Osteoblast (primary cell): ENCODE measurements at regions not wholly inside any gene's neighbourhood (a gene's known extent, or its start where the extent isn't known, plus 50 kb on each side); places are given as distances from the start of the nearest gene placed in this dataset.

Experiments used
- DNase-seq: peaks from one replicate; pipeline ENCODE4 v3.0.0; 2011; ENCODE audit warnings: low spot score, mixed read lengths; ENCODE audit not compliant: insufficient read length; ENCODE audit errors: missing footprints
- H2AFZ ChIP-seq: 2 replicates; pipeline ENCODE4 v1.6.0; 2011; ENCODE audit warnings: mild to moderate bottlenecking, low read length
- H3K27ac ChIP-seq: 2 replicates; pipeline ENCODE4 v1.5.1; 2011; ENCODE audit warnings: mild to moderate bottlenecking, low read depth, low read length, moderate library complexity
- H3K27me3 ChIP-seq: 2 replicates; pipeline ENCODE4 v1.6.0; 2012; ENCODE audit warnings: mild to moderate bottlenecking, control low read depth, inconsistent platforms, low read length, moderate library complexity; ENCODE audit not compliant: insufficient read depth
- H3K36me3 ChIP-seq: 2 replicates; pipeline ENCODE4 v1.5.1; 2011; ENCODE audit warnings: mild to moderate bottlenecking, low read length, control low read depth, moderate library complexity; ENCODE audit not compliant: insufficient read depth
- H3K4me1 ChIP-seq: 2 replicates; pipeline ENCODE4 v1.5.1; 2011; ENCODE audit warnings: mild to moderate bottlenecking, low read length, control low read depth, moderate library complexity; ENCODE audit not compliant: insufficient read depth
- H3K4me2 ChIP-seq: 2 replicates; pipeline ENCODE4 v1.6.0; 2011; ENCODE audit warnings: mild to moderate bottlenecking, low read length; ENCODE audit not compliant: insufficient read depth
- H3K4me3 ChIP-seq: fragments of 200-600 bp; sonication (generic); 3 replicates; pipeline ENCODE4 v1.5.1; 2012; ENCODE audit warnings: mild to moderate bottlenecking, low read length, inconsistent platforms; ENCODE audit not compliant: insufficient read depth
- H3K79me2 ChIP-seq: 2 replicates; pipeline ENCODE4 v1.6.0; 2012; ENCODE audit warnings: mild to moderate bottlenecking, low read length, control low read depth, inconsistent platforms; ENCODE audit not compliant: insufficient read depth
- H3K9me3 ChIP-seq: 2 replicates; pipeline ENCODE4 v1.5.1; 2011; ENCODE audit warnings: low read depth, low read length, control low read depth
- H4K20me1 ChIP-seq: 2 replicates; pipeline ENCODE4 v1.6.0; 2012; ENCODE audit warnings: mild to moderate bottlenecking, low read length, control low read depth; ENCODE audit not compliant: insufficient read depth
- CTCF ChIP-seq: IDR thresholded peaks from 2 replicates; pipeline ENCODE4 v1.5.1; 2011; ENCODE audit warnings: mild to moderate bottlenecking, low read depth, low read length, moderate library complexity; ENCODE audit errors: extremely low read depth

GRCh38 chr6:3623451-3624249 is 127.9 kb downstream of the PXDC1 start:
- peak; percentile 72 for DNase-seq
- Histone ChIP-seq H3K4me1 (no peaks in the 10 kb centered on the region), H3K36me3 (no peaks in the 10 kb centered on the region), H3K4me2 (peak overlapping the region; percentile 64), H3K79me2 (no peaks in the 10 kb centered on the region), H2AFZ (peak overlapping the region; percentile 53), H3K9me3 (no peaks in the 10 kb centered on the region), H4K20me1 (no peaks in the 10 kb centered on the region), H3K27me3 (peaks cover 21% of the 10 kb centered on the region), H3K4me3 (peak overlapping the region; percentile 45), H3K27ac (no peak overlapping the region)
- no peak for TF ChIP-seq CTCF

GRCh38 chr6:3621411-3621810 is 130.1 kb downstream of the PXDC1 start:
- Histone ChIP-seq H3K27ac (no peak overlapping the region), H3K4me2 (no peak overlapping the region), H3K27me3 (peaks cover 8% of the 10 kb centered on the region), H3K4me1 (no peaks in the 10 kb centered on the region), H3K4me3 (no peak overlapping the region), H4K20me1 (no peaks in the 10 kb centered on the region), H3K9me3 (no peaks in the 10 kb centered on the region), H2AFZ (no peak overlapping the region), H3K79me2 (no peaks in the 10 kb centered on the region), H3K36me3 (no peaks in the 10 kb centered on the region)
- no peak for TF ChIP-seq CTCF
- no peak for DNase-seq

GRCh38 chr6:3620937-3621336 is 130.6 kb downstream of the PXDC1 start:
- no peak for TF ChIP-seq CTCF
- Histone ChIP-seq H3K79me2 (no peaks in the 10 kb centered on the region), H3K4me2 (no peak overlapping the region), H3K27ac (no peak overlapping the region), H3K9me3 (no peaks in the 10 kb centered on the region), H3K27me3 (peaks cover 8% of the 10 kb centered on the region), H3K4me3 (no peak overlapping the region), H3K4me1 (no peaks in the 10 kb centered on the region), H2AFZ (no peak overlapping the region), H4K20me1 (no peaks in the 10 kb centered on the region), H3K36me3 (no peaks in the 10 kb centered on the region)
- no peak for DNase-seq

GRCh38 chr6:3620389-3620788 is 131.1 kb downstream of the PXDC1 start:
- H3K36me3 ChIP-seq = no peaks in the 10 kb centered on the region
- H3K4me2 ChIP-seq = no peak overlapping the region
- H3K79me2 ChIP-seq = no peaks in the 10 kb centered on the region
- H3K4me1 ChIP-seq = no peaks in the 10 kb centered on the region
- TF ChIP-seq CTCF = no peak
- H3K9me3 ChIP-seq = no peaks in the 10 kb centered on the region
- no peak overlapping the region for H2AFZ ChIP-seq
- H3K27me3 ChIP-seq = peaks cover 8% of the 10 kb centered on the region
- no peak overlapping the region for H3K4me3 ChIP-seq
- no peak overlapping the region for H3K27ac ChIP-seq
- H4K20me1 ChIP-seq = no peaks in the 10 kb centered on the region
- no peak for DNase-seq
